GM23338 (cell line): ENCODE measurements at regions not wholly inside any gene's neighbourhood (a gene's known extent, or its start where the extent isn't known, plus 50 kb on each side); places are given as distances from the start of the nearest gene placed in this dataset.

Source experiments
- CREB1 ChIP-seq: fragments of 250-450 bp; sonication (Bioruptor Pico); IDR thresholded peaks from 2 replicates; pipeline ENCODE4 v1.5.0; 2020; ENCODE audit warnings: low read depth, mild to moderate bottlenecking, moderate library complexity
- CTCF ChIP-seq, 2 experiments: fragments of 200-600 bp in 1 of 2; sonication (generic) in 1 of 2; conservative IDR thresholded peaks; 2 replicates each; pipeline versions ENCODE4 v1.5.1 to v1.6.1; 2016 to 2017; ENCODE audit warnings: antibody characterized with exemption in 2 of 2, low read depth in 2 of 2, mild to moderate bottlenecking in 2 of 2, moderate library complexity in 1 of 2
- ETS1 ChIP-seq: IDR thresholded peaks from 2 replicates; pipeline ENCODE4 v1.6.1; 2016; ENCODE audit warnings: antibody characterized with exemption
- EZH2 ChIP-seq: fragments of 200-600 bp; sonication (generic); IDR thresholded peaks from one replicate; pipeline ENCODE4 v1.8.0; 2017; ENCODE audit warnings: antibody characterized with exemption, mild to moderate bottlenecking, low read depth; ENCODE audit not compliant: unreplicated experiment
- EZH2phosphoT487 ChIP-seq: fragments of 200-600 bp; sonication (generic); IDR thresholded peaks from one replicate; pipeline ENCODE4 v1.8.1; 2018; ENCODE audit warnings: antibody characterized with exemption; ENCODE audit not compliant: unreplicated experiment
- JUNB ChIP-seq: IDR thresholded peaks from one replicate; pipeline ENCODE4 v1.6.1; 2016; ENCODE audit warnings: antibody characterized with exemption; ENCODE audit not compliant: unreplicated experiment
- NANOG ChIP-seq: IDR thresholded peaks from 2 replicates; pipeline ENCODE4 v1.6.1; 2016; ENCODE audit warnings: antibody characterized with exemption, borderline replicate concordance
- POLR2AphosphoS5 ChIP-seq: IDR thresholded peaks from 2 replicates; pipeline ENCODE4 v1.6.1; 2016; ENCODE audit warnings: antibody characterized with exemption, low read depth
- REST ChIP-seq: IDR thresholded peaks from one replicate; pipeline ENCODE4 v1.6.1; 2018; ENCODE audit warnings: antibody characterized with exemption; ENCODE audit not compliant: unreplicated experiment
- STAT1 ChIP-seq: IDR thresholded peaks from one replicate; pipeline ENCODE4 v1.6.1; 2016; ENCODE audit warnings: antibody characterized with exemption; ENCODE audit not compliant: unreplicated experiment
- ZNF114 ChIP-seq: fragments of 250-450 bp; sonication (Bioruptor Pico); IDR thresholded peaks from 2 replicates; pipeline ENCODE4 v1.5.0; 2020; ENCODE audit warnings: mild to moderate bottlenecking, moderate library complexity
- ZNF331 ChIP-seq: fragments of 250-450 bp; sonication (Bioruptor Pico); IDR thresholded peaks from 2 replicates; pipeline ENCODE4 v1.5.0; 2020; ENCODE audit warnings: low read depth, mild to moderate bottlenecking, moderate library complexity
- TF ChIP-seq, protein P1 (sequence below): fragments of 250-450 bp; sonication (Bioruptor Pico); IDR thresholded peaks from 2 replicates; pipeline ENCODE4 v1.5.0; 2020; ENCODE audit warnings: mild to moderate bottlenecking, moderate library complexity

- TF ChIP-seq STAT1 (no peak), CTCF (conservative IDR thresholded peaks at IDR 0.05; ENCODE audit: low read depth in 2 of 2) (no peak), EZH2 (no peak), EZH2phosphoT487 (no peak), POLR2AphosphoS5 (no peak), CREB1 (CRISPR knock-in tag) (no peak), REST (no peak), JUNB (no peak), ZNF331 (no peak), ETS1 (no peak), NANOG (no peak), ZNF114 (CRISPR knock-in tag) (no peak)
- TF ChIP-seq, protein P1, sequence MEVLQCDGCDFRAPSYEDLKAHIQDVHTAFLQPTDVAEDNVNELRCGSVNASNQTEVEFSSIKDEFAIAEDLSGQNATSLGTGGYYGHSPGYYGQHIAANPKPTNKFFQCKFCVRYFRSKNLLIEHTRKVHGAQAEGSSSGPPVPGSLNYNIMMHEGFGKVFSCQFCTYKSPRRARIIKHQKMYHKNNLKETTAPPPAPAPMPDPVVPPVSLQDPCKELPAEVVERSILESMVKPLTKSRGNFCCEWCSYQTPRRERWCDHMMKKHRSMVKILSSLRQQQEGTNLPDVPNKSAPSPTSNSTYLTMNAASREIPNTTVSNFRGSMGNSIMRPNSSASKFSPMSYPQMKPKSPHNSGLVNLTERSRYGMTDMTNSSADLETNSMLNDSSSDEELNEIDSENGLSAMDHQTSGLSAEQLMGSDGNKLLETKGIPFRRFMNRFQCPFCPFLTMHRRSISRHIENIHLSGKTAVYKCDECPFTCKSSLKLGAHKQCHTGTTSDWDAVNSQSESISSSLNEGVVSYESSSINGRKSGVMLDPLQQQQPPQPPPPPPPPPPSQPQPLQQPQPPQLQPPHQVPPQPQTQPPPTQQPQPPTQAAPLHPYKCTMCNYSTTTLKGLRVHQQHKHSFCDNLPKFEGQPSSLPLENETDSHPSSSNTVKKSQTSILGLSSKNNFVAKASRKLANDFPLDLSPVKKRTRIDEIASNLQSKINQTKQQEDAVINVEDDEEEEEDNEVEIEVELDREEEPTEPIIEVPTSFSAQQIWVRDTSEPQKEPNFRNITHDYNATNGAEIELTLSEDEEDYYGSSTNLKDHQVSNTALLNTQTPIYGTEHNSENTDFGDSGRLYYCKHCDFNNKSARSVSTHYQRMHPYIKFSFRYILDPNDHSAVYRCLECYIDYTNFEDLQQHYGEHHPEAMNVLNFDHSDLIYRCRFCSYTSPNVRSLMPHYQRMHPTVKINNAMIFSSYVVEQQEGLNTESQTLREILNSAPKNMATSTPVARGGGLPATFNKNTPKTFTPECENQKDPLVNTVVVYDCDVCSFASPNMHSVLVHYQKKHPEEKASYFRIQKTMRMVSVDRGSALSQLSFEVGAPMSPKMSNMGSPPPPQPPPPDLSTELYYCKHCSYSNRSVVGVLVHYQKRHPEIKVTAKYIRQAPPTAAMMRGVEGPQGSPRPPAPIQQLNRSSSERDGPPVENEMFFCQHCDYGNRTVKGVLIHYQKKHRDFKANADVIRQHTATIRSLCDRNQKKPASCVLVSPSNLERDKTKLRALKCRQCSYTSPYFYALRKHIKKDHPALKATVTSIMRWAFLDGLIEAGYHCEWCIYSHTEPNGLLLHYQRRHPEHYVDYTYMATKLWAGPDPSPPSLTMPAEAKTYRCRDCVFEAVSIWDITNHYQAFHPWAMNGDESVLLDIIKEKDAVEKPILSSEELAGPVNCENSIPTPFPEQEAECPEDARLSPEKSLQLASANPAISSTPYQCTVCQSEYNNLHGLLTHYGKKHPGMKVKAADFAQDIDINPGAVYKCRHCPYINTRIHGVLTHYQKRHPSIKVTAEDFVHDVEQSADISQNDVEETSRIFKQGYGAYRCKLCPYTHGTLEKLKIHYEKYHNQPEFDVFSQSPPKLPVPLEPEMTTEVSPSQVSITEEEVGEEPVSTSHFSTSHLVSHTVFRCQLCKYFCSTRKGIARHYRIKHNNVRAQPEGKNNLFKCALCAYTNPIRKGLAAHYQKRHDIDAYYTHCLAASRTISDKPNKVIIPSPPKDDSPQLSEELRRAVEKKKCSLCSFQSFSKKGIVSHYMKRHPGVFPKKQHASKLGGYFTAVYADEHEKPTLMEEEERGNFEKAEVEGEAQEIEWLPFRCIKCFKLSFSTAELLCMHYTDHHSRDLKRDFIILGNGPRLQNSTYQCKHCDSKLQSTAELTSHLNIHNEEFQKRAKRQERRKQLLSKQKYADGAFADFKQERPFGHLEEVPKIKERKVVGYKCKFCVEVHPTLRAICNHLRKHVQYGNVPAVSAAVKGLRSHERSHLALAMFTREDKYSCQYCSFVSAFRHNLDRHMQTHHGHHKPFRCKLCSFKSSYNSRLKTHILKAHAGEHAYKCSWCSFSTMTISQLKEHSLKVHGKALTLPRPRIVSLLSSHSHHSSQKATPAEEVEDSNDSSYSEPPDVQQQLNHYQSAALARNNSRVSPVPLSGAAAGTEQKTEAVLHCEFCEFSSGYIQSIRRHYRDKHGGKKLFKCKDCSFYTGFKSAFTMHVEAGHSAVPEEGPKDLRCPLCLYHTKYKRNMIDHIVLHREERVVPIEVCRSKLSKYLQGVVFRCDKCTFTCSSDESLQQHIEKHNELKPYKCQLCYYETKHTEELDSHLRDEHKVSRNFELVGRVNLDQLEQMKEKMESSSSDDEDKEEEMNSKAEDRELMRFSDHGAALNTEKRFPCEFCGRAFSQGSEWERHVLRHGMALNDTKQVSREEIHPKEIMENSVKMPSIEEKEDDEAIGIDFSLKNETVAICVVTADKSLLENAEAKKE (CRISPR knock-in tag): no peak
Observed at GRCh38 chr4:35125995-35126712, 1118.2 kb downstream of the ARAP2 start.
